ENCODE measurements at regions not wholly inside any gene's neighbourhood (a gene's known extent, or its start where the extent isn't known, plus 50 kb on each side); places are given as distances from the start of the nearest gene placed in this dataset.
A peak's percentile ranks its signal among the peaks of the same experiment; 100 is the strongest.

- Mint-ChIP-seq H3K36me3 (ENCODE audit: low read depth) (no peaks in the 10 kb centered on the region), H3K4me1 (ENCODE audit: low read depth) (no peaks in the 10 kb centered on the region), H3K9me3 (no peaks in the 10 kb centered on the region), H3K27ac (no peak overlapping the region), H3K4me3 (no peak overlapping the region), H3K27me3 (peaks cover 9% of the 10 kb centered on the region)
- POLR2A ChIA-PET = no interaction called here
- DNase-seq (no peak), ATAC-seq (no peak)
- intact Hi-C loops (cut with micrococcal nuclease) = no loop called here
- CTCF ChIA-PET = interaction anchor here (1.0 to 1.7 kb wide), 3 partner anchors 10 to 43 kb away, joined by 3 to 5 read pairs (median 4); no protein-coding TSS in a partner anchor
- TF ChIP-seq CTCF (IDR thresholded peaks at IDR 0.05) = no peak
These were observed 157.4 kb downstream of the KLHL28 start for GRCh38 chr14:44804391-44804790.

GRCh38 chr14:44803239-44803905 is 158.4 kb downstream of the KLHL28 start:
- DNase-seq = no peak
- H3K27me3 Mint-ChIP-seq = peaks cover 11% of the 10 kb centered on the region
- POLR2A ChIA-PET = no interaction called here
- peak; percentile 68 for TF ChIP-seq CTCF (IDR thresholded peaks at IDR 0.05)
- peak; percentile 66 for ATAC-seq
- H3K27ac Mint-ChIP-seq = no peak overlapping the region
- H3K4me1 Mint-ChIP-seq (ENCODE audit: low read depth) = no peaks in the 10 kb centered on the region
- intact Hi-C loops (cut with micrococcal nuclease) = no loop called here
- no peak overlapping the region for H3K4me3 Mint-ChIP-seq
- H3K9me3 Mint-ChIP-seq = no peaks in the 10 kb centered on the region
- CTCF ChIA-PET = interaction anchor here (1.2 kb wide), 1 partner anchor 13 kb away, joined by 4 read pairs; no protein-coding TSS in a partner anchor
- H3K36me3 Mint-ChIP-seq (ENCODE audit: low read depth) = no peaks in the 10 kb centered on the region

GRCh38 chr14:44798386-44799242 is 163.1 kb downstream of the KLHL28 start:
- Mint-ChIP-seq H3K4me1 (ENCODE audit: low read depth) (no peaks in the 10 kb centered on the region), H3K27me3 (peaks cover 8% of the 10 kb centered on the region), H3K27ac (no peak overlapping the region), H3K4me3 (no peak overlapping the region), H3K9me3 (no peaks in the 10 kb centered on the region), H3K36me3 (ENCODE audit: low read depth) (no peaks in the 10 kb centered on the region)
- DNase-seq (no peak), ATAC-seq (no peak)
- intact Hi-C loops (cut with micrococcal nuclease) = no loop called here
- CTCF ChIA-PET = interaction anchor here (1.2 kb wide), 1 partner anchor 8 kb away, joined by 3 read pairs; no protein-coding TSS in a partner anchor
- no peak for TF ChIP-seq CTCF (IDR thresholded peaks at IDR 0.05)
- POLR2A ChIA-PET = no interaction called here

- Mint-ChIP-seq H3K27me3 (peaks cover 10% of the 10 kb centered on the region), H3K36me3 (ENCODE audit: low read depth) (no peaks in the 10 kb centered on the region), H3K27ac (no peak overlapping the region), H3K9me3 (no peaks in the 10 kb centered on the region), H3K4me3 (no peak overlapping the region), H3K4me1 (ENCODE audit: low read depth) (no peaks in the 10 kb centered on the region)
- CTCF ChIA-PET = interaction anchor here (0.7 kb wide), 1 partner anchor 9 kb away, joined by 3 read pairs; no protein-coding TSS in a partner anchor
- POLR2A ChIA-PET = no interaction called here
- intact Hi-C loops (cut with micrococcal nuclease) = no loop called here
- TF ChIP-seq CTCF (IDR thresholded peaks at IDR 0.05) = no peak
- ATAC-seq (no peak), DNase-seq (no peak)
These were observed 166.0 kb downstream of the KLHL28 start for GRCh38 chr14:44795725-44796124.

- H3K27ac Mint-ChIP-seq = no peak overlapping the region
- H3K4me1 Mint-ChIP-seq (ENCODE audit: low read depth) = no peaks in the 10 kb centered on the region
- CTCF ChIA-PET = interaction anchor here (1.3 kb wide), 1 partner anchor 55 kb away, joined by 3 read pairs; no protein-coding TSS in a partner anchor
- no peak overlapping the region for H3K4me3 Mint-ChIP-seq
- DNase-seq (no peak), ATAC-seq (no peak)
- peaks cover 10% of the 10 kb centered on the region for H3K27me3 Mint-ChIP-seq
- intact Hi-C loops (cut with micrococcal nuclease) = no loop called here
- H3K9me3 Mint-ChIP-seq = no peaks in the 10 kb centered on the region
- no peak for TF ChIP-seq CTCF (IDR thresholded peaks at IDR 0.05)
- no peaks in the 10 kb centered on the region for H3K36me3 Mint-ChIP-seq (ENCODE audit: low read depth)
- POLR2A ChIA-PET = no interaction called here
These were observed 170.0 kb downstream of the KLHL28 start for GRCh38 chr14:44791730-44792129.

Measured in activated CD8-positive, alpha-beta T cell treated with anti-CD3 and anti-CD28 coated beads for 36 hours (primary cell).